Erythroblast (primary cell): ENCODE measurements at regions not wholly inside any gene's neighbourhood (a gene's known extent, or its start where the extent isn't known, plus 50 kb on each side); places are given as distances from the start of the nearest gene placed in this dataset.

Source experiments
- GATA1 ChIP-seq: IDR thresholded peaks from 2 replicates; pipeline ENCODE4 v1.6.1; 2011; ENCODE audit warnings: low read depth, mild to moderate bottlenecking, control low read depth, low read length, moderate library complexity
- POLR2A ChIP-seq: IDR thresholded peaks from 2 replicates; pipeline ENCODE4 v1.6.1; 2011; ENCODE audit warnings: mild to moderate bottlenecking, low read length

GRCh38 chr2:167686691-167687090 is 560.7 kb downstream of the STK39 start:
- TF ChIP-seq POLR2A (no peak), GATA1 (no peak)
